Thoracic aorta (tissue), 2 donors: ENCODE measurements at regions not wholly inside any gene's neighbourhood (a gene's known extent, or its start where the extent isn't known, plus 50 kb on each side); places are given as distances from the start of the nearest gene placed in this dataset.
"Not testable (repeated sequence)": the region's sequence is repeated elsewhere in the genome, so short reads cannot be mapped to it uniquely, and the experiment has no call there.

Source experiments
- ATAC-seq: fragments of 150-250 bp; one replicate; pipeline ENCODE4 v1.8.0; 2017; ENCODE audit warnings: low read depth; ENCODE audit not compliant: insufficient number of reproducible peaks, low FRiP score
- DNase-seq: peaks from one replicate; pipeline ENCODE4 v3.0.0-alpha.2; 2020; ENCODE audit warnings: low spot score
- H3K27ac ChIP-seq, 2 donors: fragments of 200-600 bp; sonication (generic); 1 replicate in 1 of 2; 2 replicates in 1 of 2; pipeline ENCODE4 v1.5.1; 2016; ENCODE audit warnings: mild to moderate bottlenecking in 2 of 2, moderate library complexity in 2 of 2
- H3K27me3 ChIP-seq: fragments of 200-600 bp; sonication (generic); replicated peaks from 2 replicates; pipeline ENCODE4 v1.6.0; 2016; ENCODE audit warnings: mild to moderate bottlenecking; ENCODE audit not compliant: insufficient read depth
- H3K36me3 ChIP-seq: fragments of 200-600 bp; sonication (generic); one replicate; pipeline ENCODE4 v1.5.1; 2016
- H3K4me1 ChIP-seq, 2 donors: fragments of 200-600 bp; sonication (generic); 1 replicate in 1 of 2; 2 replicates in 1 of 2; pipeline versions ENCODE4 v1.5.1 to v1.6.0; 2016; ENCODE audit warnings: low read depth in 2 of 2, mild to moderate bottlenecking in 1 of 2; ENCODE audit not compliant: control insufficient read depth in 1 of 2
- H3K4me3 ChIP-seq: fragments of 200-600 bp; sonication (generic); 2 replicates; pipeline ENCODE4 v1.5.1; 2016; ENCODE audit warnings: mild to moderate bottlenecking
- H3K9me3 ChIP-seq: fragments of 200-600 bp; sonication (generic); 2 replicates; pipeline ENCODE4 v1.5.1; 2016

DNA sequence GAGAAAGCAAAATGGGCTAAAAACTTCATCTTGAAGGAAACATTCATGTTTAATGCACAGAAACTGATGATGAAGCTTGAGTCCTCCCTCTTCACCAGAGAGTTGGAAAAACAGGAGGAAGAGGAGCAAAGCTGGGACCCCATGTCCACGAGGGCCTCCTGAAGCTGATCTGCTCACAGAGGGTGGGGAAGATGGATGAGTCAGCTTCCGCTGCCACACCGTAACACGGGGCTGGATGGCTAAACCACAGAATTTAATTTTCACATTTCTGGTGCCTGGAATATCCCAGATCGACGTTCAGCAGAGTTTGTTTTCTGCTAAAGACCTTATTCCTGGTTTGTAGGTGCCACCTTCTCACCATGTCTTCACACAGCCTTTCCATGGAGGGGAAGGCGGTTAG lies 634.4 kb downstream of the RPIA start:
- not testable (repeated sequence) for H3K27me3 ChIP-seq, ATAC-seq, DNase-seq, H3K36me3 ChIP-seq, H3K4me1 ChIP-seq, H3K4me3 ChIP-seq, H3K9me3 ChIP-seq, H3K27ac ChIP-seq

DNA sequence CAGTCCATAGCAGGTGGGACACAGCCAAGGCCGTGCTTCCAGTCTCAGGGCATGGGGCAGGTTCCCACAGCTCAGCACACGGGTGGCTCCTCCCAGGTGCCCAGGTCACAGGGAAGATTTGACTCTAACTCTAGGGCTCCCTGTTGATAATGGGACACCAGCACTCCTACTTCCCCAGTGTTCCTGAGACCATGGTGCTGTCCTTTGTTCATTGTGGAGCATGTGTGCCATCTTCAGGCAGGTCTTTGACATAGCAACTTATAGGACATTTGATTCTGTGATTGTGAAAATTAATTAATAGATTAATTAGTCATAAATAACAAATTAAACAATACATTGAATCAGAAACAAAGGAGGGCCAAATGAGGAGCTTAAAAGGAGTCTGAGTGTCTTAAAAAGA lies 635.0 kb downstream of the RPIA start:
- H3K9me3 ChIP-seq, H3K4me1 ChIP-seq, ATAC-seq, H3K4me3 ChIP-seq, H3K27ac ChIP-seq, DNase-seq, H3K36me3 ChIP-seq, H3K27me3 ChIP-seq: not testable (repeated sequence)

DNA sequence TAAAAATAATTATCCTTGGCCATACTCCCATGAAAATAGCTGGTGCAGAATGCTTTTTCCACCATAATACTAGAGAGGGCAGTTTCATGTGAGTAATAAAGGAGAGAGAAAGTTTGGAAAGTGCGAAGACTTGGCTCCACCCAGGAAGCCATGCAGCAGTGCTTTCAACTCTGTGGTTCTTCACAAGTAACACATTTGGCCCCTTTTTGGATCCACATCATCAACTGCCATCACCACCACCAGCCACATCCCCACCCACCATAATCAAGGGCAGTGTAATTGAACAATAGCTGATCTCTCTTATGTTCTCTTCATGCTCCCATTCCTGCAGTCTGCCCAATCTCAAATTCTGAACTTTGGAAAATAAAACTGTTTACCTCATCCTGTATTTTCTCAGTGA lies 637.3 kb downstream of the RPIA start:
- ATAC-seq, H3K27ac ChIP-seq, H3K4me3 ChIP-seq, H3K4me1 ChIP-seq, H3K9me3 ChIP-seq, H3K36me3 ChIP-seq, H3K27me3 ChIP-seq, DNase-seq: not testable (repeated sequence)
